ENCODE measurements at regions not wholly inside any gene's neighbourhood (a gene's known extent, or its start where the extent isn't known, plus 50 kb on each side); places are given as distances from the start of the nearest gene placed in this dataset.

GRCh38 chr9:81146241-81146640 lies 543.1 kb downstream of the TLE1 start:
- TF ChIP-seq CTCF (conservative IDR thresholded peaks at IDR 0.05; ENCODE audit: low read length) (no peak), EZH2phosphoT487 (IDR thresholded peaks at IDR 0.05; ENCODE audit: borderline replicate concordance) (no peak)

Measured in Loucy (cell line).